Brain microvascular endothelial cell (primary cell): ENCODE measurements at regions not wholly inside any gene's neighbourhood (a gene's known extent, or its start where the extent isn't known, plus 50 kb on each side); places are given as distances from the start of the nearest gene placed in this dataset.

Experiments
- DNase-seq: peaks from one replicate; pipeline ENCODE4 v3.0.0-alpha.2; 2020
- H3K27ac ChIP-seq: fragments of 250-450 bp; sonication (Bioruptor Pico); 2 replicates; pipeline ENCODE4 v1.5.1; 2020; ENCODE audit warnings: mild to moderate bottlenecking, moderate library complexity
- H3K27me3 ChIP-seq: fragments of 250-450 bp; sonication (Bioruptor Pico); replicated peaks from 2 replicates; pipeline ENCODE4 v1.5.1; 2020; ENCODE audit warnings: mild to moderate bottlenecking
- H3K36me3 ChIP-seq: fragments of 250-450 bp; sonication (Bioruptor Pico); replicated peaks from 2 replicates; pipeline ENCODE4 v1.5.1; 2020; ENCODE audit warnings: mild to moderate bottlenecking
- H3K4me3 ChIP-seq: 2 replicates; pipeline ENCODE4 v1.5.1; 2011; ENCODE audit warnings: low read depth, mild to moderate bottlenecking, control low read depth, low read length, moderate library complexity
- CTCF ChIP-seq: IDR thresholded peaks from 2 replicates; pipeline ENCODE4 v1.5.1; 2011; ENCODE audit warnings: low read depth, mild to moderate bottlenecking, moderate library complexity, low read length, control low read depth, inconsistent platforms; ENCODE audit errors: missing control alignments
- in situ Hi-C: cut with HindIII; loops from 2 replicates; pipeline ENCODE4 v1.10.0; 2017; ENCODE audit warnings: low sequenced_read_pairs, low pct_ligation_motif_present

GRCh38 chr22:48318575-48319320, 1508.9 kb downstream of the BRD1 start:
- DNase-seq = no peak
- Histone ChIP-seq H3K36me3 (no peaks in the 10 kb centered on the region), H3K27me3 (no peaks in the 10 kb centered on the region), H3K4me3 (no peak overlapping the region), H3K27ac (no peak overlapping the region)
- in situ Hi-C loops = no loop called here
- no peak for TF ChIP-seq CTCF

GRCh38 chr22:48318173-48318572, 1509.5 kb downstream of the BRD1 start:
- Histone ChIP-seq H3K4me3 (no peak overlapping the region), H3K27me3 (no peaks in the 10 kb centered on the region), H3K27ac (no peak overlapping the region), H3K36me3 (no peaks in the 10 kb centered on the region)
- in situ Hi-C loops = no loop called here
- no peak for DNase-seq
- TF ChIP-seq CTCF = no peak

- Histone ChIP-seq H3K27ac (no peak overlapping the region), H3K4me3 (no peak overlapping the region), H3K27me3 (no peaks in the 10 kb centered on the region), H3K36me3 (no peaks in the 10 kb centered on the region)
- no peak for TF ChIP-seq CTCF
- DNase-seq = no peak
- in situ Hi-C loops = no loop called here
Measured at GRCh38 chr22:48316257-48317250, 1511.1 kb downstream of the BRD1 start.

- no peaks in the 10 kb centered on the region for H3K36me3 ChIP-seq
- no peaks in the 10 kb centered on the region for H3K27me3 ChIP-seq
- in situ Hi-C loops = no loop called here
- TF ChIP-seq CTCF = no peak
- no peak overlapping the region for H3K4me3 ChIP-seq
- no peak for DNase-seq
- H3K27ac ChIP-seq = no peak overlapping the region
Measured at GRCh38 chr22:48315439-48316256, 1512.0 kb downstream of the BRD1 start.

- no peak overlapping the region for H3K4me3 ChIP-seq
- TF ChIP-seq CTCF = no peak
- DNase-seq = no peak
- H3K36me3 ChIP-seq = no peaks in the 10 kb centered on the region
- no peaks in the 10 kb centered on the region for H3K27me3 ChIP-seq
- H3K27ac ChIP-seq = no peak overlapping the region
- in situ Hi-C loops = no loop called here
Measured at GRCh38 chr22:48314073-48314472, 1513.6 kb downstream of the BRD1 start.
